Large intestine (tissue), 3 donors: ENCODE measurements at regions not wholly inside any gene's neighbourhood (a gene's known extent, or its start where the extent isn't known, plus 50 kb on each side); places are given as distances from the start of the nearest gene placed in this dataset.

Experiments used
- DNase-seq, 2 donors: peaks; one replicate each; pipeline versions ENCODE4 v3.0.0 to v3.0.0-alpha.2; 2013
- H3K27ac ChIP-seq: one replicate; pipeline ENCODE4 v1.5.1; 2013; ENCODE audit warnings: low read length
- H3K27me3 ChIP-seq: 2 replicates; pipeline ENCODE4 v1.6.1; 2013; ENCODE audit warnings: low read length; ENCODE audit not compliant: control insufficient read depth, insufficient read depth
- H3K36me3 ChIP-seq: 2 replicates; pipeline ENCODE4 v1.6.1; 2013; ENCODE audit warnings: low read length; ENCODE audit not compliant: control insufficient read depth, insufficient read depth
- H3K4me1 ChIP-seq: one replicate; pipeline ENCODE4 v1.6.1; 2013; ENCODE audit warnings: low read length; ENCODE audit not compliant: control insufficient read depth, insufficient read depth
- H3K4me3 ChIP-seq: one replicate; pipeline ENCODE4 v1.5.1; 2013; ENCODE audit warnings: low read length
- H3K9me3 ChIP-seq: one replicate; pipeline ENCODE4 v1.6.1; 2013; ENCODE audit warnings: mild to moderate bottlenecking, low read depth, low read length, moderate library complexity; ENCODE audit not compliant: control insufficient read depth
- WGBS: methylation state at CpG from one replicate; pipeline ENCODE4 v1.1.5; 2013; ENCODE audit warnings: low lambda C conversion rate; ENCODE audit not compliant: insufficient coverage; 5-methylcytosine and 5-hydroxymethylcytosine counted together

GRCh38 chr5:158410976-158411375 is 552.0 kb upstream of the CLINT1 start:
- no peak for DNase-seq
- no peaks in the 10 kb centered on the region for H3K27me3 ChIP-seq
- no peak overlapping the region for H3K4me3 ChIP-seq
- H3K36me3 ChIP-seq = no peaks in the 10 kb centered on the region
- no peak overlapping the region for H3K27ac ChIP-seq
- no peaks in the 10 kb centered on the region for H3K4me1 ChIP-seq
- no peaks in the 10 kb centered on the region for H3K9me3 ChIP-seq

- H3K9me3 ChIP-seq = no peaks in the 10 kb centered on the region
- no peaks in the 10 kb centered on the region for H3K27me3 ChIP-seq
- H3K4me3 ChIP-seq = no peak overlapping the region
- DNase-seq = no peak
- no peaks in the 10 kb centered on the region for H3K4me1 ChIP-seq
- H3K36me3 ChIP-seq = no peaks in the 10 kb centered on the region
- no peak overlapping the region for H3K27ac ChIP-seq
These were observed 550.6 kb upstream of the CLINT1 start for GRCh38 chr5:158409507-158409906.

- Histone ChIP-seq H3K4me1 (no peaks in the 10 kb centered on the region), H3K27ac (no peak overlapping the region), H3K36me3 (no peaks in the 10 kb centered on the region), H3K27me3 (no peaks in the 10 kb centered on the region), H3K9me3 (no peaks in the 10 kb centered on the region), H3K4me3 (no peak overlapping the region)
- DNase-seq = no peak
These were observed 548.9 kb upstream of the CLINT1 start for GRCh38 chr5:158407824-158408195.

GRCh38 chr5:158406884-158407823 is 548.2 kb upstream of the CLINT1 start:
- H3K27me3 ChIP-seq = no peaks in the 10 kb centered on the region
- no peaks in the 10 kb centered on the region for H3K36me3 ChIP-seq
- WGBS = 100% methylated on average over 1 of the region's 4 CpGs
- H3K9me3 ChIP-seq = no peaks in the 10 kb centered on the region
- H3K27ac ChIP-seq = no peak overlapping the region
- DNase-seq = no peak
- H3K4me3 ChIP-seq = no peak overlapping the region
- H3K4me1 ChIP-seq = no peaks in the 10 kb centered on the region

DNA sequence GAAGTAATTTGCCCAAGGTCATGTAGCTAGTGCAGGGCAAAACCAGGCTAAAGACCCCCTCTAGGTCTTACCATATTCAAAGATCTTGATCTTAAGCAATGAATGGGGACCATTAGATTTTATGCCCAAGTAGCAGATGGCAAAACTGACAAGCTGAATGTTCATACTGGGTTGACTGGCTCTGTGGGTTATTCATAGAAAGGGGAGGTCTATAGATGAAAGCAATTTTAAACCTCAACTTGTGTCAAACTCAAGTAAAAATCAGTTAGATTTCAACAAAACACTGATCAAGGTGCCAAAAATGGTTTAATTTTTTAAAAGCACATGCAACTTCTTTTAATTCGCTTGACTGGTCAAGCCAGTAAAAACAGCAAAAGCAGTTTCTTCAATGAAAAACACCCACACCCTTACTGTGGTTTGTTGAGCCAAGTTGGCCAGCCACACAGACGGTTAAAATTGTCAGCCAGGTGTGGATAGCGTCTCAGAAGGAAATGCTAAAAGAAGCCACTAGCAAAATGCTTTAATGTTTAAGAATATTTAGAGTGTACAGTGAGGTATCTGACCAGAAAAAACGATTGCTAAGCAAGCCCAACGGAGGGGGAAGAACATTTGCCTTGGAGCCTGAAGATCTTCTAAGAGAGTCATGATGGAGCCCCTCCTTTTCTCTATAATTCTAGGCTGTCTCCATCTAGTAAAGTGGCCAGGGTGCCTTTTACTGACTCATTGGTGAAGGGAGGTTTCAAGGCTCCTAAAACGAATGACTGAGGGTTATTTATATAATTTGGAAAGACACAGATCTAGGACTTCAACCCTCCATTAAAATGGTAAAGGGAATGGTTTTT is 539.6 kb upstream of the CLINT1 start:
- H3K27me3 ChIP-seq = no peaks in the 10 kb centered on the region
- DNase-seq = no peak
- H3K27ac ChIP-seq = no peak overlapping the region
- H3K4me1 ChIP-seq = no peaks in the 10 kb centered on the region
- H3K36me3 ChIP-seq = no peaks in the 10 kb centered on the region
- WGBS = 80% methylated on average over 4 of the region's 6 CpGs
- no peak overlapping the region for H3K4me3 ChIP-seq
- H3K9me3 ChIP-seq = no peaks in the 10 kb centered on the region

- no peaks in the 10 kb centered on the region for H3K36me3 ChIP-seq
- no peaks in the 10 kb centered on the region for H3K4me1 ChIP-seq
- H3K9me3 ChIP-seq = no peaks in the 10 kb centered on the region
- no CpG with 5 or more reads among the region's 6 CpGs for WGBS
- H3K27me3 ChIP-seq = no peaks in the 10 kb centered on the region
- no peak for DNase-seq
- H3K4me3 ChIP-seq = no peak overlapping the region
- H3K27ac ChIP-seq = no peak overlapping the region
These were observed 538.3 kb upstream of the CLINT1 start for GRCh38 chr5:158397278-158397677.

- H3K9me3 ChIP-seq = no peaks in the 10 kb centered on the region
- no peak overlapping the region for H3K27ac ChIP-seq
- H3K27me3 ChIP-seq = no peaks in the 10 kb centered on the region
- no peak overlapping the region for H3K4me3 ChIP-seq
- no peaks in the 10 kb centered on the region for H3K4me1 ChIP-seq
- DNase-seq = no peak
- H3K36me3 ChIP-seq = no peaks in the 10 kb centered on the region
These were observed 535.2 kb upstream of the CLINT1 start for GRCh38 chr5:158394102-158394501.

DNA sequence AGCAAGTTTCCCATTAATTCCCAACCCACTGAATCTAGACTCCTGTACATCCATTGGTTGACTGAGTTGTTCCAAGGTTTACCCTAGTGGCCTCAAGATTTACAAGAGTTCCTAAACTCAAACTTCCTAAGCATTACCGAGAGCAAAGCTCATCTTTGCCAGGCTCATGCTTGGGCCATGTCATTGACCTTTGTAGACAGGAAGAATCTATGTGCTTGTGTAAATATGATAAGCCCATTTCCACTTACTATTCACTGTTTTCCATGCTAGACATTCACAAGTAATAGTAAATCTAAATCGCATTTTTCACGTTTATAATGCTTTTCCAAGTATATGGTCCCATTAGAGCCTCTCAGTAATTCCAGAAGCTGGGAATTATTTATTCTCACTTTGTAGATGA is 534.5 kb upstream of the CLINT1 start:
- Histone ChIP-seq H3K9me3 (no peaks in the 10 kb centered on the region), H3K27ac (no peak overlapping the region), H3K4me3 (no peak overlapping the region), H3K36me3 (no peaks in the 10 kb centered on the region), H3K4me1 (no peaks in the 10 kb centered on the region), H3K27me3 (no peaks in the 10 kb centered on the region)
- DNase-seq = peak in 1 of 2 donors; percentile 31
- WGBS = no CpG with 5 or more reads among the region's 3 CpGs

DNA sequence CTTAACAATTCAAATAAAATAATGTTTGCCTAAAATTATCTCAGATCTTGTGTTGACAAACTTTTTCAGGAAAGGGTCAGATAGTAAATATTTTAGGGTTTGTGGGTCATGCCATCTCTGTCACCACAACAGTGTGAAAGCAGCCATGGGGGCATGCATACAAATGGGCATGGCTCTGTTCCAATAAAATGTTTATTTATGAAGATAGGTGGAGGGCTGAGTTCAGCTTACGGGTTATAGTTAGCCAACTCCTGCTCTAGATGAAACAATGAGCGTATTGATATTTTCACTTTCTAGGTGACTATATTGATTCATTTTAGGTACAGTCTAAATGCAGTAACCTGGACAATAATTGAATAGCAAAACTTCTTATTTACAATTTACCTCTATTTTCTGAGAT is 533.8 kb upstream of the CLINT1 start:
- H3K36me3 ChIP-seq = no peaks in the 10 kb centered on the region
- H3K9me3 ChIP-seq = no peaks in the 10 kb centered on the region
- no peaks in the 10 kb centered on the region for H3K4me1 ChIP-seq
- 100% methylated on average over 1 of the region's 2 CpGs for WGBS
- no peaks in the 10 kb centered on the region for H3K27me3 ChIP-seq
- H3K4me3 ChIP-seq = no peak overlapping the region
- DNase-seq = no peak
- H3K27ac ChIP-seq = no peak overlapping the region

DNA sequence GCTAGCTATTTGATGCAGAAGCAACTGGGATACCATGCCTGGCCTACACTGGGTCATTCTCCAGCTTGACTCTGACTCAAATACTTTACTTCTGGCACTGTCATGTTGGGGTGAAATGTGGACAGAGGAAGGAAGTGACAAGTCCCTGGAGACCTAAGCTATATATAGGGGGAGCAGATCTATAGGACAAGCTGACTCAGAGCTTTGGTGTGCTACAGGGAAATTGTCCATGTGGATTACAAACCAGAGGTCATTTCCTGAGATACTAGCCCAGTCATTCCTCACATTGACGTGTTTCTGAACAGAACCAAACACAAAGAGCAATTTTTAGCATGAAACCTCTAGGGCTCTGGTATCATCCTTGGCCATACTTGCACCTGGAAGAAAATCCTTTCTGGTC is 531.6 kb upstream of the CLINT1 start:
- Histone ChIP-seq H3K9me3 (no peaks in the 10 kb centered on the region), H3K4me1 (no peaks in the 10 kb centered on the region), H3K36me3 (no peaks in the 10 kb centered on the region), H3K27me3 (no peaks in the 10 kb centered on the region), H3K27ac (no peak overlapping the region), H3K4me3 (no peak overlapping the region)
- WGBS = no CpG with 5 or more reads among the region's 1 CpG
- DNase-seq = no peak

DNA sequence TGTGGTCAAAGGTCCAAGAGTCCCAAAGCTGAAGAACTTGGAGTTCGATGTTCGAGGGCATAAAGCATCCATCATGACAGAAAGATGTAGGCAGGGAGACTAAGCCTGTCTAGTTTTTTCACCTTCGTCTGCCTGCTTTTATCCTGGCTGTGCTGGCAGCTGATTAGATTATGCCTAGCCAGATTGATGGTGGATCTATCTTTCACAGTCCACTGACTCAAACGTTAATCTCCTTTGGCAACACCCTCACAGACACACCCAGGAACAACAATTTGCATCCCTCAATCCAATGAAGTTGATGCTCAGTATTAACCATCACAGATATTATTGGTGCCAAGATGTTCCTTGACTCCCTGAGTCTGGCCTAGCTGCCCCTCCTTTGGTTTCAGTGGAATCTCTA is 530.8 kb upstream of the CLINT1 start:
- Histone ChIP-seq H3K36me3 (no peaks in the 10 kb centered on the region), H3K9me3 (no peaks in the 10 kb centered on the region), H3K4me1 (no peaks in the 10 kb centered on the region), H3K4me3 (no peak overlapping the region), H3K27ac (no peak overlapping the region), H3K27me3 (no peaks in the 10 kb centered on the region)
- no peak for DNase-seq
- 100% methylated on average over 2 of the region's 4 CpGs for WGBS
